Mesothelial cell of epicardium (in vitro differentiated cells): ENCODE measurements at regions not wholly inside any gene's neighbourhood (a gene's known extent, or its start where the extent isn't known, plus 50 kb on each side); places are given as distances from the start of the nearest gene placed in this dataset.

ENCODE experiments used
- DNase-seq, 2 experiments: peaks; one replicate each; pipeline ENCODE4 v3.0.0; 2021; ENCODE audit warnings: low spot score in 2 of 2; ENCODE audit not compliant: unreplicated experiment in 2 of 2
- H3K27ac Mint-ChIP-seq: 2 replicates; pipeline ENCODE4 v1.8.0; 2021; ENCODE audit warnings: mixed read lengths
- H3K27me3 Mint-ChIP-seq: 2 replicates; pipeline ENCODE4 v1.8.0; 2021; ENCODE audit warnings: low read depth, mixed read lengths
- H3K36me3 Mint-ChIP-seq: 2 replicates; pipeline ENCODE4 v1.8.0; 2021; ENCODE audit warnings: mixed read lengths
- H3K4me1 Mint-ChIP-seq: 2 replicates; pipeline ENCODE4 v1.8.0; 2021; ENCODE audit warnings: mixed read lengths
- H3K4me3 Mint-ChIP-seq: 2 replicates; pipeline ENCODE4 v1.8.0; 2021; ENCODE audit warnings: mild to moderate bottlenecking, moderate library complexity, mixed read lengths
- H3K9me3 Mint-ChIP-seq: 2 replicates; pipeline ENCODE4 v1.8.0; 2021; ENCODE audit warnings: mixed read lengths
- TF ChIP-seq, protein P1 (sequence below): fragments of 200-600 bp; sonication (generic); IDR thresholded peaks from one replicate; pipeline ENCODE4 v1.5.0; 2021; ENCODE audit warnings: antibody characterized with exemption; ENCODE audit not compliant: unreplicated experiment

DNA sequence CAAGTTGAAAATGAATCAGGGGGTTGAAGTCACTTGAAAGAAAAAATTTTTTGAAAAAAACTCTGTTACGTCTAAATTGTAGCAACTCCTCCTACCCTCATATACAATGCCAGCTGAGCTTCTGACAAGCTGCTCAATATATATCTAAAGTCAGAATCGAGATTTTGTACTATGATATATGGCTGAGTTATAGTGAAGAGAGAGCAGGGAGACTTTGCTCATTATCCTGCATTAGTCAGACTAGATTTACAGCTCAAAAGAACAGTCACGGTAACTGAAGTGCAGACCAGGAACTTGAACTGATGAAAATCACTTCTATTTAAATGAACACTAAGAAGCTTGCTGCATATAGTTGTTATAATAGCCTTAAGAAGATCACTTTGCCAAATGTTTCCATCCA, 153.1 kb downstream of the LACC1 start:
- no peak for DNase-seq
- peaks cover 8% of the 10 kb centered on the region for H3K9me3 Mint-ChIP-seq
- no peaks in the 10 kb centered on the region for H3K36me3 Mint-ChIP-seq
- no peak overlapping the region for H3K27ac Mint-ChIP-seq
- no peak overlapping the region for H3K4me3 Mint-ChIP-seq
- peaks cover 4% of the 10 kb centered on the region for H3K4me1 Mint-ChIP-seq
- no peaks in the 10 kb centered on the region for H3K27me3 Mint-ChIP-seq
- TF ChIP-seq, protein P1, sequence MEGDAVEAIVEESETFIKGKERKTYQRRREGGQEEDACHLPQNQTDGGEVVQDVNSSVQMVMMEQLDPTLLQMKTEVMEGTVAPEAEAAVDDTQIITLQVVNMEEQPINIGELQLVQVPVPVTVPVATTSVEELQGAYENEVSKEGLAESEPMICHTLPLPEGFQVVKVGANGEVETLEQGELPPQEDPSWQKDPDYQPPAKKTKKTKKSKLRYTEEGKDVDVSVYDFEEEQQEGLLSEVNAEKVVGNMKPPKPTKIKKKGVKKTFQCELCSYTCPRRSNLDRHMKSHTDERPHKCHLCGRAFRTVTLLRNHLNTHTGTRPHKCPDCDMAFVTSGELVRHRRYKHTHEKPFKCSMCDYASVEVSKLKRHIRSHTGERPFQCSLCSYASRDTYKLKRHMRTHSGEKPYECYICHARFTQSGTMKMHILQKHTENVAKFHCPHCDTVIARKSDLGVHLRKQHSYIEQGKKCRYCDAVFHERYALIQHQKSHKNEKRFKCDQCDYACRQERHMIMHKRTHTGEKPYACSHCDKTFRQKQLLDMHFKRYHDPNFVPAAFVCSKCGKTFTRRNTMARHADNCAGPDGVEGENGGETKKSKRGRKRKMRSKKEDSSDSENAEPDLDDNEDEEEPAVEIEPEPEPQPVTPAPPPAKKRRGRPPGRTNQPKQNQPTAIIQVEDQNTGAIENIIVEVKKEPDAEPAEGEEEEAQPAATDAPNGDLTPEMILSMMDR, result no peak

DNA sequence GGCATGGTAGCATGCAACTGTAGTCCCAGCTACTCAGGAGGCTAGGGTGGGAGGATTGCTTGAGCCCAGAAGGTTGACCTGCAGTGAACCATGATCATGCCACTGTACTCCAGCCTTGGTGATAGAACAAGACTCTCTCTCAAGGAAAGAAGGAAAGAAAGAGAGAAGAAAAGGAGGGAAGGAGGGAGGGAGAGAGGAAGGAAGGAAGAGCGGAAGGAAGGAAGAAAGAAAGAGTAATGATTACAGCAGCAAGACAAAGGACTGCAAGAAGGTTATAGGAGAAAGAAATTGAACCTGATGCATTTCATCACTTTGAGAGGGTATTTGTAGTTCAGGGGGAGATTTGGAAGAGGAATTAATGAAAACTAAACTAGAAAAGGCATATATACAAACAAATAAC, 155.7 kb downstream of the LACC1 start:
- H3K4me1 Mint-ChIP-seq, result peaks cover 8% of the 10 kb centered on the region
- no peak overlapping the region for H3K27ac Mint-ChIP-seq
- H3K27me3 Mint-ChIP-seq, result no peaks in the 10 kb centered on the region
- H3K4me3 Mint-ChIP-seq, result no peak overlapping the region
- H3K36me3 Mint-ChIP-seq, result no peaks in the 10 kb centered on the region
- peaks cover 8% of the 10 kb centered on the region for H3K9me3 Mint-ChIP-seq
- TF ChIP-seq, protein P1, result no peak
- DNase-seq, result no peak

DNA sequence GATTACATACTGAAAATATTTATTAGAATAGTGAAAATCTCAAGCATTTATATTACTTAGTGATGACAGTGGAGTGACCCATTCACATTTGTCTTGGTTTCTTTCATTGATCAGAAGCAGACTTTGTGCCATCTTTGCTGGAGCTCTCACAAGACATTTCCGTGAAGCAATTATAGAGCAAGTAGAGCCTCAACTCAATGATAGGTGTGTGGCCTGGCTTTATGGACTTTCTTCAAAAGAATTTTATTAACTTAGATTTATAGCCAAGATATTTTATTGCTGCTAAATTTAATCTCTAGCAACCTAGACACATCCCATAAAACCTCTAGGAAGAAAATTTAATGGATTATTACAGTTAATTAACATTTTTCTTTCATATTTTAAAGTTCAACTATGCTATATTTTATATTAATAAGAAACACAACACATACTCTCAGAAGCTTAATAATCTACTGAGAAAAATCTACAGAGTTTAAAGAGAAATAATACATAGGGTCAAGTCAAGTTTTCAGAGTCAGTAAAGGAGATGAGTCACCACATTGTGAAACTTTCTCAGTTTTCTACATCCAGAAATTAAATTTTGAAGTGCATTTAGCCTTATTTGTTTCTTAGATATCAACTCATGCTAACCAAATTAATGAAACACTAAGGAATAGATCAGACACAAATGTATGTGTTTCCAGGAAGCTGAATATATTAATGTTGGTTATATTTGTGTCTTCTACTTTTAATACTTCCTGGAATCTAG, 160.5 kb downstream of the LACC1 start:
- Mint-ChIP-seq H3K4me3 (no peak overlapping the region), H3K4me1 (peaks cover 3% of the 10 kb centered on the region), H3K27me3 (no peaks in the 10 kb centered on the region), H3K9me3 (peaks cover 6% of the 10 kb centered on the region), H3K27ac (no peak overlapping the region), H3K36me3 (no peaks in the 10 kb centered on the region)
- DNase-seq, result no peak
- TF ChIP-seq, protein P1, result no peak

DNA sequence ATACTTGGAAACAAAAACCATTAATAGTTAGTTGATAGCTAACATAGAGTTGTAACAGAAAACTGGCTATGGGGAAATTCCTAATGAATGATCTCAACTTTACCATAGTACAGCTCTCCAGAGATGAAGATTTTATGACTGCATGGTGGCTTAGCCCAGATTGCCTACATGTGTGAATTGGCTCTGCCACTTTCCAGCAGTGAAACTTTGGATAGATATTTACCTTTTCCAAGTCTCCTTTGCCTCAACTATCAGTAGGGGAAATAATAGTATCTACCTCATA, 161.1 kb downstream of the LACC1 start:
- no peaks in the 10 kb centered on the region for H3K27me3 Mint-ChIP-seq
- H3K27ac Mint-ChIP-seq, result no peak overlapping the region
- TF ChIP-seq, protein P1, result no peak
- H3K36me3 Mint-ChIP-seq, result no peaks in the 10 kb centered on the region
- peaks cover 3% of the 10 kb centered on the region for H3K4me1 Mint-ChIP-seq
- peaks cover 1% of the 10 kb centered on the region for H3K9me3 Mint-ChIP-seq
- DNase-seq, result no peak
- H3K4me3 Mint-ChIP-seq, result no peak overlapping the region

DNA sequence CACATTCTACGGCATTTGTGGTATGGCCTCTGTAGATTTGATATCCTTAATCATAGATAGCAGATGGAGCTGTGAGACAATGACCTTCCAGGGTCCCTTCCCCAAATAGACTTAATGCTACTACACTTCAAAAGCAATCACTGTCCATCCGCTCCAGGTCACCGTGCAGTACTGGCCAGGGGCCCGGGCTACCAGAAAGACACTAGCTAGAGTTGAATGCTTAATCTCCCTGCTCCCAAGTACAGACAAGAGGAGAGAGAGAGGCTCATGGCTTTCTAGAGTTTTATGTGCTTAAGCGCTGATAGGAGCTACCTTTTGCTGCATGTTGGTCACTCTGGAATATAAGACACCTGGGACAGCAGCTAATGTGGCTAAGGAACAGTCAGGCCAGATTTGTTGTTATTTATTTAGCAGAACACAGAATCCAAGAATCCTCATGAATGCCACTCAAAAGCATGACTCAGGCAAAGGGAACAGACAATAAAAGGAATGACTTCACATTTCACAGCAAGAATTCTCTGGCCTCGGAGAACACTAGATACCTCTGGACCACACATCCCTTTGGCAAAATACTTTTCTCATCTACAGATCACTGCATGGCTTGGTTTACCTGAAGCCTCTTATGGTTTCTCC, 165.0 kb downstream of the LACC1 start:
- Mint-ChIP-seq H3K27ac (no peak overlapping the region), H3K4me1 (peaks cover 3% of the 10 kb centered on the region), H3K4me3 (no peak overlapping the region), H3K9me3 (no peaks in the 10 kb centered on the region), H3K36me3 (no peaks in the 10 kb centered on the region), H3K27me3 (peaks cover 9% of the 10 kb centered on the region)
- TF ChIP-seq, protein P1, result no peak
- DNase-seq, result no peak
